ENCODE measurements at regions not wholly inside any gene's neighbourhood (a gene's known extent, or its start where the extent isn't known, plus 50 kb on each side); places are given as distances from the start of the nearest gene placed in this dataset.

DNA sequence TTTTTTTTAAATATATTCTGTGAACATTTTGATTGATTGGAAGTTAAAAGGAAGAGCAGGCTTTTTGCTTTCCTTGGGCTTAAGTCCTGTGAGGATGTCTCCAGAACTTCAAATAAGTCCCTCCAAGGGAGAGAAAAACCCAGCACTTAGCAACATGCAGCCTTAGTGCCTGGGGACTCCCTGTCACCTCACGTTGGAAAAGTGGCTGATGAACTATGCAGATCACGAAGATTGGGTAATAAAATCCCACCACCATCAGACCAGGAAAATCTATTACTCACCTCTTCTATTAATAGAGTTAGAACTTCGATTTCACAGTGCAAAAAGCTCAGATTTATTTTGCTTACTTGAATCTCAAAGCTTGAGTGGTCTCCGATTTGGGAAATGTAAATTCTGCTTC lies 507.0 kb downstream of the MAT2B start:
- TF ChIP-seq, protein P1, sequence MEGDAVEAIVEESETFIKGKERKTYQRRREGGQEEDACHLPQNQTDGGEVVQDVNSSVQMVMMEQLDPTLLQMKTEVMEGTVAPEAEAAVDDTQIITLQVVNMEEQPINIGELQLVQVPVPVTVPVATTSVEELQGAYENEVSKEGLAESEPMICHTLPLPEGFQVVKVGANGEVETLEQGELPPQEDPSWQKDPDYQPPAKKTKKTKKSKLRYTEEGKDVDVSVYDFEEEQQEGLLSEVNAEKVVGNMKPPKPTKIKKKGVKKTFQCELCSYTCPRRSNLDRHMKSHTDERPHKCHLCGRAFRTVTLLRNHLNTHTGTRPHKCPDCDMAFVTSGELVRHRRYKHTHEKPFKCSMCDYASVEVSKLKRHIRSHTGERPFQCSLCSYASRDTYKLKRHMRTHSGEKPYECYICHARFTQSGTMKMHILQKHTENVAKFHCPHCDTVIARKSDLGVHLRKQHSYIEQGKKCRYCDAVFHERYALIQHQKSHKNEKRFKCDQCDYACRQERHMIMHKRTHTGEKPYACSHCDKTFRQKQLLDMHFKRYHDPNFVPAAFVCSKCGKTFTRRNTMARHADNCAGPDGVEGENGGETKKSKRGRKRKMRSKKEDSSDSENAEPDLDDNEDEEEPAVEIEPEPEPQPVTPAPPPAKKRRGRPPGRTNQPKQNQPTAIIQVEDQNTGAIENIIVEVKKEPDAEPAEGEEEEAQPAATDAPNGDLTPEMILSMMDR (IDR thresholded peaks at IDR 0.05): no peak
- no peak for TF ChIP-seq ZFX (IDR thresholded peaks at IDR 0.05; ENCODE audit: borderline replicate concordance)
